ENCODE measurements at regions not wholly inside any gene's neighbourhood (a gene's known extent, or its start where the extent isn't known, plus 50 kb on each side); places are given as distances from the start of the nearest gene placed in this dataset.

- no peak for DNase-seq
- H3K36me3 ChIP-seq (ENCODE audit: control insufficient read depth in 1 of 2, insufficient read depth in 2 of 2, low read depth in 1 of 2, low read length in 2 of 2), result no peaks in the 10 kb centered on the region
Measured at GRCh38 chr21:25103500-25104207, 503.6 kb downstream of the MRPL39 start.

DNA sequence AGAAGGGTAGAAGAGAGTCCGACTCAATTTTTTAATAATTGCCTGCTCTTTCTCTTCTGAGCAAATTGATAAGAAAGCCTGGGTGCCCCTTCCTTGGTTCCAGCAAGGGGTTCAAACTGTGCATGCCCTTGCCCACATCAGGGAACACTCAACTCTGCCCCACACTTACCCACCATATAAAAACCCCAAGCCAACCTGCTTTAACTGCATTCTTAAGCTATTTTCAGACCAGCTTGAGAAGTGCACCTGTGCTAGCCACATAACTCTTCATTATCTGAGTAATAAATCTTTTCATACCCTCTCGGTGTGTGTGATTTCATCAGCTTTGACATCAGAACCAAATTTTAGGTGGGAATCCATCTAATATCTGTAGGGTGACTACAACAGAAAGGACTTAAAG lies 509.6 kb downstream of the MRPL39 start:
- H3K27me3 ChIP-seq (ENCODE audit: control insufficient read depth in 1 of 2, insufficient read depth in 1 of 2, low read length in 2 of 2), result no peaks in the 10 kb centered on the region
- H4K8ac ChIP-seq (ENCODE audit: low read length), result no peak overlapping the region
- H3K14ac ChIP-seq (ENCODE audit: low read length in 2 of 2), result no peak overlapping the region
- H2AFZ ChIP-seq (ENCODE audit: low read depth, low read length), result no peak overlapping the region
- H3K36me3 ChIP-seq (ENCODE audit: control insufficient read depth in 1 of 2, insufficient read depth in 2 of 2, low read depth in 1 of 2, low read length in 2 of 2), result no peaks in the 10 kb centered on the region
- no peaks in the 10 kb centered on the region for H3K4me1 ChIP-seq (ENCODE audit: control insufficient read depth, insufficient read depth, low read depth, low read length)
- H3K79me1 ChIP-seq (replicated peaks; ENCODE audit: low read length, poor library complexity, severe bottlenecking), result no peaks in the 10 kb centered on the region
- no peak overlapping the region for H2BK120ac ChIP-seq (ENCODE audit: low read depth, low read length)
- no peak overlapping the region for H3K4me3 ChIP-seq (ENCODE audit: insufficient read depth in 1 of 2, low read depth in 1 of 2, low read length in 2 of 2)
- H3K4ac ChIP-seq (ENCODE audit: low read depth in 1 of 2, low read length in 2 of 2), result no peak overlapping the region
- DNase-seq, result no peak
- no peak overlapping the region for H2BK15ac ChIP-seq (ENCODE audit: low read depth, poor library complexity, severe bottlenecking)
- H3K4me2 ChIP-seq (ENCODE audit: low read length, poor library complexity, severe bottlenecking), result no peak overlapping the region
- no peak overlapping the region for H4K91ac ChIP-seq (ENCODE audit: low read length)
- peaks cover 9% of the 10 kb centered on the region for H3K9me3 ChIP-seq (ENCODE audit: control insufficient read depth, low read length)
- no peak overlapping the region for H2BK5ac ChIP-seq (ENCODE audit: low read depth, low read length, poor library complexity, severe bottlenecking)
- no peak overlapping the region for H3K18ac ChIP-seq (ENCODE audit: low read depth in 1 of 2, low read length in 2 of 2)
- H2BK12ac ChIP-seq (ENCODE audit: low read length in 2 of 2), result no peak overlapping the region
- H2AK5ac ChIP-seq (ENCODE audit: low read length, severe bottlenecking), result no peak overlapping the region
- H3K27ac ChIP-seq (ENCODE audit: low read length, poor library complexity, severe bottlenecking), result no peak overlapping the region
- H3K9ac ChIP-seq (ENCODE audit: low read length), result no peak overlapping the region
- H3K23ac ChIP-seq (ENCODE audit: low read length in 2 of 2), result no peak overlapping the region
- WGBS, result 84% methylated on average over 2 of the region's 2 CpGs

More at GRCh38 chr21:25103500-25104207, 503.6 kb downstream of the MRPL39 start:
- no peak overlapping the region for H4K91ac ChIP-seq (ENCODE audit: low read length)
- no peak overlapping the region for H3K27ac ChIP-seq (ENCODE audit: low read length, poor library complexity, severe bottlenecking)
- H3K18ac ChIP-seq (ENCODE audit: low read depth in 1 of 2, low read length in 2 of 2), result no peak overlapping the region
- no peaks in the 10 kb centered on the region for H3K79me1 ChIP-seq (replicated peaks; ENCODE audit: low read length, poor library complexity, severe bottlenecking)
- H3K27me3 ChIP-seq (ENCODE audit: control insufficient read depth in 1 of 2, insufficient read depth in 1 of 2, low read length in 2 of 2), result no peaks in the 10 kb centered on the region
- no peak overlapping the region for H2BK15ac ChIP-seq (ENCODE audit: low read depth, poor library complexity, severe bottlenecking)
- H3K9ac ChIP-seq (ENCODE audit: low read length), result no peak overlapping the region
- H2BK12ac ChIP-seq (ENCODE audit: low read length in 2 of 2), result no peak overlapping the region
- H3K4me2 ChIP-seq (ENCODE audit: low read length, poor library complexity, severe bottlenecking), result no peak overlapping the region
- H2BK120ac ChIP-seq (ENCODE audit: low read depth, low read length), result no peak overlapping the region
- H2AK5ac ChIP-seq (ENCODE audit: low read length, severe bottlenecking), result no peak overlapping the region
- no peak overlapping the region for H3K4me3 ChIP-seq (ENCODE audit: insufficient read depth in 1 of 2, low read depth in 1 of 2, low read length in 2 of 2)
- H3K23ac ChIP-seq (ENCODE audit: low read length in 2 of 2), result no peak overlapping the region
- no peaks in the 10 kb centered on the region for H3K9me3 ChIP-seq (ENCODE audit: control insufficient read depth, low read length)
- H2AFZ ChIP-seq (ENCODE audit: low read depth, low read length), result no peak overlapping the region
- H3K4me1 ChIP-seq (ENCODE audit: control insufficient read depth, insufficient read depth, low read depth, low read length), result no peaks in the 10 kb centered on the region
- no peak overlapping the region for H4K8ac ChIP-seq (ENCODE audit: low read length)
- H2BK5ac ChIP-seq (ENCODE audit: low read depth, low read length, poor library complexity, severe bottlenecking), result no peak overlapping the region
- H3K4ac ChIP-seq (ENCODE audit: low read depth in 1 of 2, low read length in 2 of 2), result no peak overlapping the region
- no peak overlapping the region for H3K14ac ChIP-seq (ENCODE audit: low read length in 2 of 2)

- Histone ChIP-seq H3K36me3 (ENCODE audit: control insufficient read depth in 1 of 2, insufficient read depth in 2 of 2, low read depth in 1 of 2, low read length in 2 of 2) (no peaks in the 10 kb centered on the region), H3K23ac (ENCODE audit: low read length in 2 of 2) (no peak overlapping the region), H3K18ac (ENCODE audit: low read depth in 1 of 2, low read length in 2 of 2) (no peak overlapping the region), H3K79me1 (replicated peaks; ENCODE audit: low read length, poor library complexity, severe bottlenecking) (no peaks in the 10 kb centered on the region), H3K14ac (ENCODE audit: low read length in 2 of 2) (no peak overlapping the region), H3K4me1 (ENCODE audit: control insufficient read depth, insufficient read depth, low read depth, low read length) (no peaks in the 10 kb centered on the region), H2BK120ac (ENCODE audit: low read depth, low read length) (no peak overlapping the region), H4K8ac (ENCODE audit: low read length) (no peak overlapping the region), H4K91ac (ENCODE audit: low read length) (no peak overlapping the region), H3K4ac (ENCODE audit: low read depth in 1 of 2, low read length in 2 of 2) (no peak overlapping the region), H3K4me3 (ENCODE audit: insufficient read depth in 1 of 2, low read depth in 1 of 2, low read length in 2 of 2) (no peak overlapping the region), H2AK5ac (ENCODE audit: low read length, severe bottlenecking) (no peak overlapping the region), H3K9ac (ENCODE audit: low read length) (no peak overlapping the region), H3K9me3 (ENCODE audit: control insufficient read depth, low read length) (peaks cover 21% of the 10 kb centered on the region), H2BK15ac (ENCODE audit: low read depth, poor library complexity, severe bottlenecking) (no peak overlapping the region), H3K4me2 (ENCODE audit: low read length, poor library complexity, severe bottlenecking) (no peak overlapping the region), H3K27ac (ENCODE audit: low read length, poor library complexity, severe bottlenecking) (no peak overlapping the region), H2AFZ (ENCODE audit: low read depth, low read length) (no peak overlapping the region), H2BK12ac (ENCODE audit: low read length in 2 of 2) (no peak overlapping the region), H3K27me3 (ENCODE audit: control insufficient read depth in 1 of 2, insufficient read depth in 1 of 2, low read length in 2 of 2) (no peaks in the 10 kb centered on the region), H2BK5ac (ENCODE audit: low read depth, low read length, poor library complexity, severe bottlenecking) (no peak overlapping the region)
- no peak for DNase-seq
- no CpG with 5 or more reads among the region's 1 CpG for whole genome bisulfite sequencing
Measured at GRCh38 chr21:25094695-25095094, 512.6 kb downstream of the MRPL39 start.

- no peak overlapping the region for H4K8ac ChIP-seq (ENCODE audit: low read length)
- 77% methylated on average over 6 of the region's 8 CpGs for WGBS
- no peak overlapping the region for H3K4ac ChIP-seq (ENCODE audit: low read depth in 1 of 2, low read length in 2 of 2)
- no peak for DNase-seq
- no peak overlapping the region for H3K4me3 ChIP-seq (ENCODE audit: insufficient read depth in 1 of 2, low read depth in 1 of 2, low read length in 2 of 2)
- no peak overlapping the region for H3K14ac ChIP-seq (ENCODE audit: low read length in 2 of 2)
- H3K9me3 ChIP-seq (ENCODE audit: control insufficient read depth, low read length), result peaks cover 21% of the 10 kb centered on the region
- no peak overlapping the region for H2AFZ ChIP-seq (ENCODE audit: low read depth, low read length)
- no peak overlapping the region for H3K4me2 ChIP-seq (ENCODE audit: low read length, poor library complexity, severe bottlenecking)
- no peak overlapping the region for H4K91ac ChIP-seq (ENCODE audit: low read length)
- H2BK15ac ChIP-seq (ENCODE audit: low read depth, poor library complexity, severe bottlenecking), result no peak overlapping the region
- no peaks in the 10 kb centered on the region for H3K36me3 ChIP-seq (ENCODE audit: control insufficient read depth in 1 of 2, insufficient read depth in 2 of 2, low read depth in 1 of 2, low read length in 2 of 2)
- H2BK12ac ChIP-seq (ENCODE audit: low read length in 2 of 2), result no peak overlapping the region
- no peak overlapping the region for H2BK120ac ChIP-seq (ENCODE audit: low read depth, low read length)
- H2AK5ac ChIP-seq (ENCODE audit: low read length, severe bottlenecking), result no peak overlapping the region
- H3K9ac ChIP-seq (ENCODE audit: low read length), result no peak overlapping the region
- H3K23ac ChIP-seq (ENCODE audit: low read length in 2 of 2), result no peak overlapping the region
- H3K4me1 ChIP-seq (ENCODE audit: control insufficient read depth, insufficient read depth, low read depth, low read length), result no peaks in the 10 kb centered on the region
- H3K18ac ChIP-seq (ENCODE audit: low read depth in 1 of 2, low read length in 2 of 2), result no peak overlapping the region
- H3K79me1 ChIP-seq (replicated peaks; ENCODE audit: low read length, poor library complexity, severe bottlenecking), result no peaks in the 10 kb centered on the region
- H3K27ac ChIP-seq (ENCODE audit: low read length, poor library complexity, severe bottlenecking), result no peak overlapping the region
- H3K27me3 ChIP-seq (ENCODE audit: control insufficient read depth in 1 of 2, insufficient read depth in 1 of 2, low read length in 2 of 2), result no peaks in the 10 kb centered on the region
- H2BK5ac ChIP-seq (ENCODE audit: low read depth, low read length, poor library complexity, severe bottlenecking), result no peak overlapping the region
Measured at GRCh38 chr21:25092441-25093011, 514.8 kb downstream of the MRPL39 start.

Data from mesenchymal stem cell (in vitro differentiated cells and primary cell).